Panc1 (cell line): ENCODE measurements at regions not wholly inside any gene's neighbourhood (a gene's known extent, or its start where the extent isn't known, plus 50 kb on each side); places are given as distances from the start of the nearest gene placed in this dataset.

Source experiments
- ATAC-seq: fragments of 200-7000 bp; cut with Tn5 transposase; 2 replicates; pipeline ENCODE4 v1.9.1; 2020; ENCODE audit warnings: mild to moderate bottlenecking, moderate library complexity
- BruUV-seq: library from RNA; stranded (reverse); fragments of 400-500 nt; replicated peaks from 2 replicates; lab custom pipeline; 2021; lab: Mats Ljungman, UMichigan
- CTCF ChIA-PET: fragments of 300-600 bp; sonication (Branson Sonifier 250); formaldehyde crosslinking; loops from one replicate; lab custom pipeline; 2022; ENCODE audit warnings: antibody characterized with exemption; lab: Charles Lee
- POLR2A ChIA-PET: fragments of 300-600 bp; sonication (Branson Sonifier 250); formaldehyde crosslinking; loops from one replicate; lab custom pipeline; 2022; ENCODE audit warnings: antibody characterized with exemption; lab: Charles Lee
- DNase-seq: peaks from one replicate; pipeline ENCODE4 v3.0.0-alpha.2; 2010; ENCODE audit warnings: low read depth, low spot score
- H3K27ac ChIP-seq: 2 replicates; pipeline ENCODE4 v1.5.1; 2011; ENCODE audit warnings: mild to moderate bottlenecking, low read length, inconsistent platforms
- H3K27me3 ChIP-seq: fragments of 200-500 bp; sonication (Bioruptor generic); 2 replicates; pipeline ENCODE4 v1.6.0; 2014; ENCODE audit warnings: low read length, inconsistent platforms; ENCODE audit not compliant: control insufficient read depth, insufficient read depth
- H3K36me3 ChIP-seq: fragments of 200-500 bp; sonication (Bioruptor generic); 2 replicates; pipeline ENCODE4 v1.5.1; 2014; ENCODE audit warnings: inconsistent platforms, mild to moderate bottlenecking, low read length, moderate library complexity; ENCODE audit not compliant: control insufficient read depth, insufficient read depth
- H3K4me1 ChIP-seq: 2 replicates; pipeline ENCODE4 v1.5.1; 2011; ENCODE audit warnings: inconsistent platforms, mild to moderate bottlenecking, low read length, moderate library complexity; ENCODE audit not compliant: control insufficient read depth, insufficient read depth
- H3K4me3 ChIP-seq, 2 experiments: 2 replicates each; pipeline ENCODE4 v1.5.1; 2011 to 2012; ENCODE audit warnings: low read depth in 2 of 2, low read length in 2 of 2, mild to moderate bottlenecking in 2 of 2, inconsistent platforms in 1 of 2, moderate library complexity in 1 of 2
- H3K9me3 ChIP-seq: fragments of 200-500 bp; sonication (Bioruptor generic); 2 replicates; pipeline ENCODE4 v1.5.1; 2014; ENCODE audit warnings: low read depth, mild to moderate bottlenecking, inconsistent platforms, low read length, moderate library complexity; ENCODE audit not compliant: control insufficient read depth, insufficient read depth
- CTCF ChIP-seq: fragments of 450-650 bp; IDR thresholded peaks from 2 replicates; pipeline ENCODE4 v1.5.1; 2017; ENCODE audit warnings: mild to moderate bottlenecking
- POLR2AphosphoS5 ChIP-seq: IDR thresholded peaks from 2 replicates; pipeline ENCODE4 v1.6.1; 2012; ENCODE audit warnings: mild to moderate bottlenecking, low read depth, low read length, moderate library complexity
- REST ChIP-seq, 2 experiments: IDR thresholded peaks; 2 replicates each; pipeline ENCODE4 v1.6.1; 2011 to 2012; ENCODE audit warnings: low read depth in 2 of 2, control low read depth in 1 of 2, low read length in 1 of 2, mild to moderate bottlenecking in 1 of 2, moderate library complexity in 1 of 2; ENCODE audit not compliant: insufficient read depth in 1 of 2
- SIN3A ChIP-seq: IDR thresholded peaks from 2 replicates; pipeline ENCODE4 v1.6.1; 2012; ENCODE audit warnings: low read depth, mild to moderate bottlenecking, low read length, moderate library complexity, borderline replicate concordance; ENCODE audit not compliant: insufficient read depth
- TCF7L2 ChIP-seq: IDR thresholded peaks from 2 replicates; pipeline ENCODE4 v1.6.1; 2011; ENCODE audit warnings: mild to moderate bottlenecking, low read depth, low read length, inconsistent platforms
- in situ Hi-C: cut with HindIII; loops from 2 replicates; pipeline ENCODE4 v1.10.0; 2016; ENCODE audit warnings: low sequenced_read_pairs, low pct_unique_long_range_greater_than_20kb
- intact Hi-C: fragments of 100-400 bp; cut with micrococcal nuclease; formaldehyde crosslinking; loops from one replicate; pipeline ENCODE4 v1.10.0; 2022; ENCODE audit not compliant: unreplicated experiment

GRCh38 chr4:123495530-123495929, 98.9 kb downstream of the SPRY1 start:
- no peaks in the 10 kb centered on the region for H3K36me3 ChIP-seq
- DNase-seq (no peak), ATAC-seq (no peak)
- ChIA-PET CTCF (no interaction called here), POLR2A (no interaction called here)
- H3K9me3 ChIP-seq, result peaks cover 7% of the 10 kb centered on the region; the same call in 1 of the 2 replicates
- peak overlapping the region; percentile 39; the same call in 1 of the 2 replicates for H3K27ac ChIP-seq
- BruUV-seq, result no TSS peak
- in situ Hi-C loops (no loop called here), intact Hi-C loops (no loop called here)
- no peaks in the 10 kb centered on the region for H3K27me3 ChIP-seq
- H3K4me3 ChIP-seq, result no peak overlapping the region
- no peaks in the 10 kb centered on the region for H3K4me1 ChIP-seq
- no peak for TF ChIP-seq REST (IDR thresholded peaks at IDR 0.05; ENCODE audit: insufficient read depth in 1 of 2, low read depth in 2 of 2, low read length in 1 of 2)
- TF ChIP-seq SIN3A, result no peak
- TF ChIP-seq CTCF, result no peak
- no peak for TF ChIP-seq TCF7L2
- TF ChIP-seq POLR2AphosphoS5, result no peak

GRCh38 chr4:123496421-123496820, 99.8 kb downstream of the SPRY1 start:
- ChIA-PET POLR2A (no interaction called here), CTCF (no interaction called here)
- Histone ChIP-seq H3K9me3 (peaks cover 13% of the 10 kb centered on the region; the same call in 1 of the 2 replicates), H3K4me1 (no peaks in the 10 kb centered on the region), H3K36me3 (no peaks in the 10 kb centered on the region), H3K27ac (peak overlapping the region; percentile 63; the same call in 1 of the 2 replicates), H3K27me3 (no peaks in the 10 kb centered on the region), H3K4me3 (no peak overlapping the region)
- ATAC-seq (no peak), DNase-seq (no peak)
- TF ChIP-seq SIN3A (no peak), POLR2AphosphoS5 (no peak), REST (IDR thresholded peaks at IDR 0.05; ENCODE audit: insufficient read depth in 1 of 2, low read depth in 2 of 2, low read length in 1 of 2) (no peak), TCF7L2 (no peak), CTCF (no peak)
- intact Hi-C loops, result no loop called here
- no TSS peak for BruUV-seq
- in situ Hi-C loops, result no loop called here
